Gastrocnemius medialis (tissue), 4 donors: ENCODE measurements at regions not wholly inside any gene's neighbourhood (a gene's known extent, or its start where the extent isn't known, plus 50 kb on each side); places are given as distances from the start of the nearest gene placed in this dataset.

Experiments
- CTCF ChIP-seq, 5 experiments: fragments of 450-650 bp in 3 of 5; fragments of 200-600 bp in 2 of 5; sonication (generic) in 2 of 5; IDR thresholded peaks in 4 of 5; conservative IDR thresholded peaks in 1 of 5; 1 replicate in 4 of 5; 2 replicates in 1 of 5; pipeline ENCODE4 v1.5.1; 2016 to 2019; ENCODE audit warnings: antibody characterized with exemption in 5 of 5, mild to moderate bottlenecking in 3 of 5, moderate library complexity in 3 of 5
- POLR2A ChIP-seq, 2 donors: fragments of 450-650 bp; IDR thresholded peaks; one replicate each; pipeline ENCODE4 v1.6.1; 2017; ENCODE audit warnings: antibody characterized with exemption in 2 of 2, mild to moderate bottlenecking in 2 of 2, moderate library complexity in 2 of 2

- TF ChIP-seq CTCF (IDR thresholded peaks at IDR 0.05 in 4 of 5, conservative IDR thresholded peaks at IDR 0.05 in 1 of 5) (no peak), POLR2A (IDR thresholded peaks at IDR 0.05) (no peak)
Observed at GRCh38 chr22:22040908-22041307, 58.3 kb upstream of the TOP3B start.
